BJ (cell line): ENCODE measurements at regions not wholly inside any gene's neighbourhood (a gene's known extent, or its start where the extent isn't known, plus 50 kb on each side); places are given as distances from the start of the nearest gene placed in this dataset.

Source experiments
- CTCF ChIA-PET: fragments of 350-600 bp; formaldehyde crosslinking; extraction: SDS; loops from one replicate; lab custom pipeline; 2021; ENCODE audit warnings: antibody characterized with exemption, inconsistent platforms; lab: Yijun Ruan, JAX
- POLR2A ChIA-PET: fragments of 300-600 bp; sonication (Branson Sonifier 250); formaldehyde crosslinking; extraction: SDS; loops from one replicate; lab custom pipeline; 2021; ENCODE audit warnings: antibody characterized with exemption; lab: Charles Lee
- DNase-seq: peaks from one replicate; pipeline ENCODE4 v3.0.0-alpha.2; 2011; ENCODE audit warnings: low read depth
- H3K27me3 ChIP-seq: 2 replicates; pipeline ENCODE4 v1.6.0; 2011; ENCODE audit warnings: low read length; ENCODE audit not compliant: control insufficient read depth, insufficient read depth
- H3K36me3 ChIP-seq: 2 replicates; pipeline ENCODE4 v1.5.1; 2011; ENCODE audit warnings: low read length; ENCODE audit not compliant: control insufficient read depth, insufficient read depth
- H3K4me3 ChIP-seq: 2 replicates; pipeline ENCODE4 v1.5.1; 2011; ENCODE audit warnings: low read depth, mild to moderate bottlenecking, control low read depth, low read length
- TF ChIP-seq, protein P1 (sequence below): IDR thresholded peaks from 2 replicates; pipeline ENCODE4 v1.5.1; 2011; ENCODE audit warnings: low read depth, mild to moderate bottlenecking, control low read depth, inconsistent platforms, low read length, moderate library complexity; ENCODE audit not compliant: insufficient read depth

DNA sequence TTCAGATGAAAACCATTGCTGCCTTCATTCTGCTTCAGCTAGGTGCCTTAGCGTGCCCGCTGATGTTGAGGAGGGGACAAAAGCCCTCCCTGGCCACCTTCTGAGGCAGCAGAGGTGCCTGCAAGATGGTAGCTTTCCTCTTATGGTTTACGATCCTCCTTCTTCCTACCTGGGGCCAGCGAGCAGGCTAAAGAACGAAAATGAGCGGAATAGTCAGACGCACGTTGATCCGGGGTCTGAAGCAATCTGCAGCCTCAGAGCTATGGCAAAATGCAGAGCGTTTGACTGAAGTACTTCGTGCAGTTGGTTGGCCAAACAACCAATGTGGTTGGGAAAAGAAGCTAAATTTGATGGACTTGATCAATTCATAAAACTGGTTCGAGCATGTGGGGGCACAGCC is 95.5 kb downstream of the GATA3 start:
- no peaks in the 10 kb centered on the region for H3K27me3 ChIP-seq
- DNase-seq: no peak
- TF ChIP-seq, protein P1, sequence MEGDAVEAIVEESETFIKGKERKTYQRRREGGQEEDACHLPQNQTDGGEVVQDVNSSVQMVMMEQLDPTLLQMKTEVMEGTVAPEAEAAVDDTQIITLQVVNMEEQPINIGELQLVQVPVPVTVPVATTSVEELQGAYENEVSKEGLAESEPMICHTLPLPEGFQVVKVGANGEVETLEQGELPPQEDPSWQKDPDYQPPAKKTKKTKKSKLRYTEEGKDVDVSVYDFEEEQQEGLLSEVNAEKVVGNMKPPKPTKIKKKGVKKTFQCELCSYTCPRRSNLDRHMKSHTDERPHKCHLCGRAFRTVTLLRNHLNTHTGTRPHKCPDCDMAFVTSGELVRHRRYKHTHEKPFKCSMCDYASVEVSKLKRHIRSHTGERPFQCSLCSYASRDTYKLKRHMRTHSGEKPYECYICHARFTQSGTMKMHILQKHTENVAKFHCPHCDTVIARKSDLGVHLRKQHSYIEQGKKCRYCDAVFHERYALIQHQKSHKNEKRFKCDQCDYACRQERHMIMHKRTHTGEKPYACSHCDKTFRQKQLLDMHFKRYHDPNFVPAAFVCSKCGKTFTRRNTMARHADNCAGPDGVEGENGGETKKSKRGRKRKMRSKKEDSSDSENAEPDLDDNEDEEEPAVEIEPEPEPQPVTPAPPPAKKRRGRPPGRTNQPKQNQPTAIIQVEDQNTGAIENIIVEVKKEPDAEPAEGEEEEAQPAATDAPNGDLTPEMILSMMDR: no peak
- ChIA-PET CTCF (no interaction called here), POLR2A (no interaction called here)
- no peaks in the 10 kb centered on the region for H3K36me3 ChIP-seq
- H3K4me3 ChIP-seq: no peak overlapping the region

DNA sequence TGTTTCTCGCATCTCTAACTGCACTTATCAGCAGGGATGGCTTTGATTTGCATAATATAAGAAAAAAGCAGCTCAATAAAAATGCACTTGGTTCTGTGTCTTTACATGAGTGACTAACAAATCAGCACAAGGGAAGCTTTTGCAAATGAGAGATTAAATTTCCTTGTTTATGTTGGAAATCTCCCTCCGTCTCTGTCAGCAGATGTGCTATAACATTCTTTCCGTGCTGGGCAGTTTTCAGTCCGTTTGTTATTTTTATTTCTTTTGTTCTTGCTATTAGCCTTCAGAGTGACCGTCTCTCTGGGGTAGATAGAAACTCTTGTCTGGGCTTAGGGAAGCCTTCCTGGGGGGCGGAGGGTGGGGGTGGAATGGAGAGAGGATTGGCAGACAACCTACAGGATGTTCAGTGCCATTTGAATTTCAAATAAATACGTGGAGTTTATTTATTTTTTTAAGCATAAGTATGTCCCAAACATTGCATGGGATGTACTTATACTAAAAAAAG is 96.0 kb downstream of the GATA3 start:
- ChIA-PET POLR2A (no interaction called here), CTCF (no interaction called here)
- TF ChIP-seq, protein P1: no peak
- Histone ChIP-seq H3K4me3 (no peak overlapping the region), H3K36me3 (no peaks in the 10 kb centered on the region), H3K27me3 (no peaks in the 10 kb centered on the region)
- no peak for DNase-seq

DNA sequence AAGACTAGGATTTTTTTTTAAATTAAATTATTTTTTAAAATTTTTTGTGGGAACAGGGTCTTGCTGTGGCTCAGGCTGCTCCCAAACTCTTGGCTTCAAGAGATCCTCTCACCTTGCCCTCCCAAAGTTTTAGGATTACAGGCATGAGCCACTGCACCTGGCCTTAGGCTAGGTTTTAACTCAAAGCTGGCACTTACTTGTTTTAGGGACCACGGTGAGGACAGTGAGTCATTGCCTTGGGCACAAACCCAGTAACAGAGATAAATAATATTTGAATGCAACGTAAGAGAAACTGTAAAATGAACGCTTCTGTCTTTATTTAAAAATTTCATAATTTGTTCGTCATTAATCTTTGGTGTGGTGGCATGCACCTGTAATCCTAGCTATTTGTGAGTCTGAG is 96.6 kb downstream of the GATA3 start:
- no peak for DNase-seq
- TF ChIP-seq, protein P1: no peak
- Histone ChIP-seq H3K36me3 (no peaks in the 10 kb centered on the region), H3K27me3 (no peaks in the 10 kb centered on the region), H3K4me3 (no peak overlapping the region)
- CTCF ChIA-PET: no interaction called here
- POLR2A ChIA-PET: no interaction called here

DNA sequence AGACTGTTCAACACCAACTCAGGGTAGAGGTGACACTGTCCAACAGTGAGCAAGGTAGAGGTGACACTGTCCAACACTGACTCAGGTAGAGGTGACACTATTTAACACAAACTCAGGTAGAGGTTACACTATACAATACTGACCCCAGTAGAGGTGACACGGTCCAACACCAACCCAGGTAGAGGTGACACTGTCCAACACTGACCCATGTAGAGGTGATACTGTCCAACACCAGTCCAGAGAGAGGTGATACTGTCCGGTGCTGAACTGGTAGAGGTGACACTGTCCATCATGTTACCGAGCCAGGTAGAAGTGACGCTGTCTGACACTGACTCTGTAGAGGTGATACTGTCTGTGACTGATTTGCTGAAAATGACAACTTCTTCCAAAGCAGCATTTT is 102.4 kb downstream of the GATA3 start:
- TF ChIP-seq, protein P1: no peak
- CTCF ChIA-PET: no interaction called here
- Histone ChIP-seq H3K27me3 (no peaks in the 10 kb centered on the region), H3K36me3 (no peaks in the 10 kb centered on the region), H3K4me3 (no peak overlapping the region)
- POLR2A ChIA-PET: no interaction called here
- no peak for DNase-seq

DNA sequence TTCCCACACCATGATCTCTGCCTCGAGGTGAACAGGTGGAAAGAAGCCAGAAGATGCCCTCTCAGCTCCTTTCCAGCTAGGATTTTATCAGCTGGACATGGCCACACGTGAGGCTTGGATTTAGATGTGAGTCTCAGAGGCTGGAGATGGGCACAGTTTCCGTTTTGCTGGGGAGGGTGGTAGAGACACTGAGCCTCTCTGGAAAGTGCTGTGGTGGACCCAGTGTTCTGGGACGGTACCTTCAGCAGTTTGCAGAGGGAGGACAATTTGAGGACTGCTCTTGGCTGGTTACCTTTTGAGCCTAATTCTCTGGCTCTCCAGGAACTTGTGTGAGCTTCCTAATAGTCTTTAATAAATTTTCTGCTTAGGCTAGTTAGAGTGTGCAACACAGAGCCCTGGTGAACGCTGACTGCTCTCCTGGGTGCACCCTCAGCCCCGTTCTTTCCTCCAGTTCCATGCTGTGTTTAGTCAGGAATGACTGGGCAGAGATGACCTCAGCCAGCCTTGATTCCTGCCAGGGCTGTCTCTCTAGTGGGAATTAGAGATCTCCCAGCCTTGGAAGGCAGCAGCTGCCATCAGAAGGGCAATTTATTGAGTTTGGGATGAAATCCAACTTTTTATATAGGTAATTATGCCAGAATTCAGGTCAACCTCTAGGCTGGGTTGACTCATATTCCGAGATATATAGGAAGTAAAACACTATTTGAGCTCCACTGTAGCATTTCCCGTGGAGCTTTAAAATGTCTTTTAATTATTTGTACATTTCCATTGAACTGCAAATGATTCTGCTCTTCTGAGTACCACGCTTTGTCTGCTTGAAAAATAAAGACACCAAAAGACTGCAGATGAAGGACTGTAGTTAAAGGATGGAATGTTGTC is 103.9 kb downstream of the GATA3 start:
- TF ChIP-seq, protein P1: no peak
- no peak for DNase-seq
- Histone ChIP-seq H3K36me3 (no peaks in the 10 kb centered on the region), H3K4me3 (no peak overlapping the region), H3K27me3 (no peaks in the 10 kb centered on the region)
- ChIA-PET CTCF (interaction anchor here (1.1 kb wide), 1 partner anchor 9 kb away, joined by 3 read pairs; no protein-coding TSS in a partner anchor), POLR2A (no interaction called here)
